MM.1S (cell line): ENCODE measurements at regions not wholly inside any gene's neighbourhood (a gene's known extent, or its start where the extent isn't known, plus 50 kb on each side); places are given as distances from the start of the nearest gene placed in this dataset.

Experiments
- DNase-seq: peaks from one replicate; pipeline ENCODE4 v3.0.0-alpha.2; 2015
- H2AFZ ChIP-seq: fragments of 300-600 bp; sonication (generic); 2 replicates; pipeline ENCODE4 v1.6.0; 2016; ENCODE audit warnings: antibody characterized with exemption, low read length
- H3F3A ChIP-seq: fragments of 300-600 bp; sonication (generic); 2 replicates; pipeline ENCODE4 v1.6.1; 2016; ENCODE audit warnings: mild to moderate bottlenecking, antibody characterized with exemption, low read length, moderate library complexity, mixed read lengths; ENCODE audit not compliant: insufficient read depth
- H3K27ac ChIP-seq: fragments of 300-600 bp; sonication (generic); 2 replicates; pipeline ENCODE4 v1.5.1; 2016; ENCODE audit warnings: mild to moderate bottlenecking, low read length
- H3K27me3 ChIP-seq: fragments of 300-600 bp; sonication (generic); replicated peaks from 2 replicates; pipeline ENCODE4 v1.6.0; 2016; ENCODE audit warnings: low read length; ENCODE audit not compliant: insufficient read depth
- H3K36me3 ChIP-seq: fragments of 300-600 bp; sonication (generic); replicated peaks from 2 replicates; pipeline ENCODE4 v1.6.1; 2016; ENCODE audit warnings: mild to moderate bottlenecking, low read length, mixed read lengths; ENCODE audit not compliant: insufficient read depth
- H3K4me1 ChIP-seq: fragments of 300-600 bp; sonication (generic); 2 replicates; pipeline ENCODE4 v1.6.1; 2016; ENCODE audit warnings: low read length, mixed read lengths
- H3K4me2 ChIP-seq: fragments of 300-600 bp; sonication (generic); 2 replicates; pipeline ENCODE4 v1.6.0; 2016; ENCODE audit warnings: low read depth, low read length
- H3K4me3 ChIP-seq: fragments of 300-600 bp; sonication (generic); 2 replicates; pipeline ENCODE4 v1.5.1; 2016; ENCODE audit warnings: low read length, mixed read lengths
- H3K79me2 ChIP-seq: fragments of 300-600 bp; sonication (generic); 2 replicates; pipeline ENCODE4 v1.6.1; 2016; ENCODE audit warnings: mixed run types, low read length, mixed read lengths
- H3K9ac ChIP-seq: fragments of 300-600 bp; sonication (generic); 2 replicates; pipeline ENCODE4 v1.6.1; 2016; ENCODE audit warnings: low read length, mixed read lengths
- H3K9me2 ChIP-seq: fragments of 300-600 bp; sonication (generic); replicated peaks from 2 replicates; pipeline ENCODE4 v1.6.1; 2016; ENCODE audit warnings: mild to moderate bottlenecking, low read length, mixed read lengths; ENCODE audit not compliant: insufficient read depth
- H3K9me3 ChIP-seq: fragments of 300-600 bp; sonication (generic); replicated peaks from 2 replicates; pipeline ENCODE4 v1.6.1; 2016; ENCODE audit warnings: mild to moderate bottlenecking, low read length, mixed read lengths; ENCODE audit not compliant: insufficient read depth
- H4K20me1 ChIP-seq: fragments of 300-600 bp; sonication (generic); 2 replicates; pipeline ENCODE4 v1.6.1; 2016; ENCODE audit warnings: mild to moderate bottlenecking, low read length, moderate library complexity, mixed read lengths; ENCODE audit not compliant: insufficient read depth
- CTCF ChIP-seq: fragments of 300-600 bp; sonication (generic); IDR thresholded peaks from 2 replicates; pipeline ENCODE4 v1.5.1; 2016; ENCODE audit warnings: antibody characterized with exemption, low read length, mixed read lengths
- EZH2 ChIP-seq: fragments of 300-600 bp; sonication (generic); optimal IDR thresholded peaks from 2 replicates; pipeline ENCODE3; 2017; ENCODE audit warnings: low read depth, mild to moderate bottlenecking, antibody characterized with exemption, low read length, mixed read lengths
- EZH2phosphoT487 ChIP-seq: fragments of 300-600 bp; sonication (generic); IDR thresholded peaks from 2 replicates; pipeline ENCODE4 v1.6.1; 2018; ENCODE audit warnings: antibody characterized with exemption, low read length

- TF ChIP-seq EZH2phosphoT487, result no peak
Measured at GRCh38 chr1:168822911-168823310, 93.9 kb upstream of the DPT start.

GRCh38 chr1:168823988-168824387, 95.0 kb upstream of the DPT start:
- H3K4me1 ChIP-seq, result no peaks in the 10 kb centered on the region

More at GRCh38 chr1:168822911-168823310, 93.9 kb upstream of the DPT start:
- H3K9ac ChIP-seq, result no peak overlapping the region
- DNase-seq, result no peak
- H3K27ac ChIP-seq, result no peak overlapping the region
- no peaks in the 10 kb centered on the region for H3K27me3 ChIP-seq
- no peaks in the 10 kb centered on the region for H3F3A ChIP-seq
- H3K79me2 ChIP-seq, result no peaks in the 10 kb centered on the region
- H3K4me3 ChIP-seq, result no peak overlapping the region
- no peak overlapping the region for H3K4me2 ChIP-seq
- no peak overlapping the region for H2AFZ ChIP-seq
- no peaks in the 10 kb centered on the region for H3K9me3 ChIP-seq
- no peaks in the 10 kb centered on the region for H3K9me2 ChIP-seq
- H3K4me1 ChIP-seq, result no peaks in the 10 kb centered on the region
- H3K36me3 ChIP-seq, result no peaks in the 10 kb centered on the region
- no peaks in the 10 kb centered on the region for H4K20me1 ChIP-seq

GRCh38 chr1:168824418-168825065, 95.5 kb upstream of the DPT start:
- H3K4me2 ChIP-seq, result no peak overlapping the region
- no peak overlapping the region for H3K27ac ChIP-seq
- H3K36me3 ChIP-seq, result no peaks in the 10 kb centered on the region
- no peaks in the 10 kb centered on the region for H3K9me2 ChIP-seq
- DNase-seq, result no peak
- H3K27me3 ChIP-seq, result no peaks in the 10 kb centered on the region
- no peaks in the 10 kb centered on the region for H3K79me2 ChIP-seq
- no peaks in the 10 kb centered on the region for H4K20me1 ChIP-seq
- no peaks in the 10 kb centered on the region for H3F3A ChIP-seq
- H3K9ac ChIP-seq, result no peak overlapping the region
- TF ChIP-seq EZH2phosphoT487, result no peak
- no peak for TF ChIP-seq EZH2
- TF ChIP-seq CTCF, result no peak
- H3K4me1 ChIP-seq, result no peaks in the 10 kb centered on the region
- no peaks in the 10 kb centered on the region for H3K9me3 ChIP-seq
- no peak overlapping the region for H3K4me3 ChIP-seq
- no peak overlapping the region for H2AFZ ChIP-seq

More at GRCh38 chr1:168823988-168824387, 95.0 kb upstream of the DPT start:
- H3K36me3 ChIP-seq, result no peaks in the 10 kb centered on the region
- no peak overlapping the region for H3K9ac ChIP-seq
- no peak overlapping the region for H3K27ac ChIP-seq
- no peaks in the 10 kb centered on the region for H3K27me3 ChIP-seq
- H2AFZ ChIP-seq, result no peak overlapping the region
- no peaks in the 10 kb centered on the region for H4K20me1 ChIP-seq
- no peaks in the 10 kb centered on the region for H3K9me3 ChIP-seq
- H3K4me3 ChIP-seq, result no peak overlapping the region
- H3K9me2 ChIP-seq, result no peaks in the 10 kb centered on the region
- no peak for DNase-seq
- H3K79me2 ChIP-seq, result no peaks in the 10 kb centered on the region
- H3K4me2 ChIP-seq, result no peak overlapping the region
- H3F3A ChIP-seq, result no peaks in the 10 kb centered on the region
- no peak for TF ChIP-seq EZH2phosphoT487
- TF ChIP-seq CTCF, result no peak
- TF ChIP-seq EZH2, result no peak

- no peaks in the 10 kb centered on the region for H3F3A ChIP-seq
Measured at GRCh38 chr1:168825129-168825528, 96.1 kb upstream of the DPT start.

More at GRCh38 chr1:168825129-168825528, 96.1 kb upstream of the DPT start:
- H4K20me1 ChIP-seq, result no peaks in the 10 kb centered on the region
- no peak overlapping the region for H3K4me3 ChIP-seq
- H3K79me2 ChIP-seq, result no peaks in the 10 kb centered on the region
- no peaks in the 10 kb centered on the region for H3K36me3 ChIP-seq
- H3K27ac ChIP-seq, result no peak overlapping the region
- TF ChIP-seq EZH2phosphoT487, result no peak
- no peak for TF ChIP-seq EZH2
- no peak for TF ChIP-seq CTCF
- no peak overlapping the region for H3K4me2 ChIP-seq
- no peak overlapping the region for H2AFZ ChIP-seq
- DNase-seq, result no peak
- no peaks in the 10 kb centered on the region for H3K9me3 ChIP-seq
- no peaks in the 10 kb centered on the region for H3K9me2 ChIP-seq
- H3K4me1 ChIP-seq, result no peaks in the 10 kb centered on the region
- H3K27me3 ChIP-seq, result no peaks in the 10 kb centered on the region
- no peak overlapping the region for H3K9ac ChIP-seq
